Astrocyte of the spinal cord (primary cell): ENCODE measurements at regions not wholly inside any gene's neighbourhood (a gene's known extent, or its start where the extent isn't known, plus 50 kb on each side); places are given as distances from the start of the nearest gene placed in this dataset.
"Not testable (repeated sequence)": the region's sequence is repeated elsewhere in the genome, so short reads cannot be mapped to it uniquely, and the experiment has no call there.

Experiments used
- DNase-seq: peaks from one replicate; pipeline ENCODE4 v3.0.0; 2011; ENCODE audit warnings: low read depth, low spot score
- H3K4me3 ChIP-seq: 2 replicates; pipeline ENCODE4 v1.5.1; 2011; ENCODE audit warnings: low read depth, mild to moderate bottlenecking, low read length, moderate library complexity
- in situ Hi-C: cut with HindIII; loops from 2 replicates; pipeline ENCODE4 v1.10.0; 2017; ENCODE audit warnings: low sequenced_read_pairs
- TF ChIP-seq, protein P1 (sequence below): IDR thresholded peaks from 2 replicates; pipeline ENCODE4 v1.5.1; 2012; ENCODE audit warnings: low read depth, mild to moderate bottlenecking, low read length, inconsistent platforms

DNA sequence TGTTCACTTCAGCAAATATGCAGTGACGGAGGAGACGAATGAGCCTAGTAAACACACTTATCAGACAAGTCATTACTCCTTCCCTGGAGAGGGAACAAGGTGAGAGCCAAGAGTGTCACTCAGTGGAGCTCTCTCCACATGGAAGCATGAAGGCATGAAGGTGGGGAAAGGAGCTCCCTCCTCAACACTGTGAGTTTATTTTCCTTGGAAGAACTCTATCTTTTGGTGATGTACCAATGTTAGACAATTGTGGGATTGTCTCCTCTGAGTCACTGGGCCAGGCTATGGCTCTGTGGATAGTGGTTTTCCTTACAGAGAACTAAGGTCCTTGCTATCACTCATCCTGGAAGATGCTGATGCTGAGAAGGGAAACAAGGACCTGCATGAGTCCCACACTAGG is 200.2 kb downstream of the CPEB2 start:
- DNase-seq: peak; percentile 23
- TF ChIP-seq, protein P1, sequence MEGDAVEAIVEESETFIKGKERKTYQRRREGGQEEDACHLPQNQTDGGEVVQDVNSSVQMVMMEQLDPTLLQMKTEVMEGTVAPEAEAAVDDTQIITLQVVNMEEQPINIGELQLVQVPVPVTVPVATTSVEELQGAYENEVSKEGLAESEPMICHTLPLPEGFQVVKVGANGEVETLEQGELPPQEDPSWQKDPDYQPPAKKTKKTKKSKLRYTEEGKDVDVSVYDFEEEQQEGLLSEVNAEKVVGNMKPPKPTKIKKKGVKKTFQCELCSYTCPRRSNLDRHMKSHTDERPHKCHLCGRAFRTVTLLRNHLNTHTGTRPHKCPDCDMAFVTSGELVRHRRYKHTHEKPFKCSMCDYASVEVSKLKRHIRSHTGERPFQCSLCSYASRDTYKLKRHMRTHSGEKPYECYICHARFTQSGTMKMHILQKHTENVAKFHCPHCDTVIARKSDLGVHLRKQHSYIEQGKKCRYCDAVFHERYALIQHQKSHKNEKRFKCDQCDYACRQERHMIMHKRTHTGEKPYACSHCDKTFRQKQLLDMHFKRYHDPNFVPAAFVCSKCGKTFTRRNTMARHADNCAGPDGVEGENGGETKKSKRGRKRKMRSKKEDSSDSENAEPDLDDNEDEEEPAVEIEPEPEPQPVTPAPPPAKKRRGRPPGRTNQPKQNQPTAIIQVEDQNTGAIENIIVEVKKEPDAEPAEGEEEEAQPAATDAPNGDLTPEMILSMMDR: no peak
- in situ Hi-C loops: no loop called here
- no peak overlapping the region for H3K4me3 ChIP-seq

DNA sequence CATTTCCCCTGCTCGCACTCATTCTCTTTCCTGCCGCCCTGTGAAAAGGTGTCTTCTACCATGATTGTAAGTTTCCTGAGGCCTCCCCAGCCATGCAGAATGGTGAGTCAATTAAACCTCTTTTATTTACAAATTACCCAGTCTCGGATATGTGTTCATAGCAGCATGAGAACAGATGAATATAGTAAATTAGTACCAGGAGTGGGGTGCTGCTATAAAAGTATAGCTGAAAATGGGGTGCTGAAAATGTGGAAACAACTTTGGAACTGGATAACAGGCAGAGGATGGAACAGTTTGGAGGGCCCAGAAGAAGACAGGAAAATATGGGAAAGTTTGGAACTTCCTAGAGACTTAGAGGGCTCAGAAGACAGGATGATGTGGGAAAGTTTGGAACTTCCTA is 204.2 kb downstream of the CPEB2 start:
- in situ Hi-C loops, DNase-seq, H3K4me3 ChIP-seq: not testable (repeated sequence)

DNA sequence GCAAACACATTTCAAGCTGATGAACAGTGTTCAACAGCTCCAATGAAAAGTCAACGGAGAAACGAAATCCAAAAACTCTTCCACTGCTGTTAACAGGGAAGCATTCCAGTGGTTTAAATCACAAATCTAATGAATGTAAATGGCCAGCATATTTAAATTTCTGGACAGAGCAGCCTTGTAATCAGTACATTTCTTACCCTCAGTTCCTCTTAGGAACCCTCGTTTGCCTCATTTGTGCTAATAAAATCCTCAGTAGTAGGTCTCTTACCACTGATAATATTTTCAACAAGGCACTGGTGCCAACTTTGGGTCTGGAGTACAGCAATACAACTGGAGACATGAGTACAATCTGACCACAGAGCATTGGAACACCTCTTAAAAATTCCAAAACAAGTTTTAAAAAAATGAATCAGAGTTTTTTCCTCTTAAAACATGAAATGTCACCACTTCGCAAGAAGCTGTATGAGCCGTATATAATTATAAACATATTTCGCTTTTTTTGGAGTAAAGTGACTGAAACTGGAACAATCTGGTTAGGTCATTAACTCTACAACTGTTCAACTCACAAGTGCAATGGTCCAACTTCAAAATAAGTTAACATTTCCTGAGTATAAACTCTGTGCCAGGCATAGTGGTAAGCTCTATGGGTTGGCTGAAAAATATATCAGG is 211.2 kb downstream of the CPEB2 start:
- H3K4me3 ChIP-seq: no peak overlapping the region
- in situ Hi-C loops: no loop called here
- DNase-seq: no peak
- TF ChIP-seq, protein P1: no peak

DNA sequence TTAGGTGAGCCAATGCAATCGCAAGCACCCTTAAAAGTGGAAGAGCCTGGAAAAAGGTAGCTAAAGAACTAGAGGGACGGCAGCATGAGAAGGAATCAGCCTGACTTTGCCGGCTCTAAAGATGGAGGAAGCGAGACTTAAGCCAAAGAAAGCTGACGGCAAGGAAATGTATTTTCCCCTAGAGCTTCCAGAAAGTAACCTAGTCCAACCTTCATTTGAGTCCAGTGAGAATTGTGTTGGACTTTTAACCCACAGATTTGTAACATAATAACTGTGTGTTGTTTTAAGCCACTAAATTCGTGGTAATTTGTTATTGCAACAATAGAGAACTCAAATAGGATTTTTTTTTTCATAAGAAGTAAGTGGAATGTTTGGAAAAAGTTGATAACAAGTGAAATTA is 212.7 kb upstream of the C1QTNF7 start:
- TF ChIP-seq, protein P1: no peak
- H3K4me3 ChIP-seq: no peak overlapping the region
- in situ Hi-C loops: no loop called here
- DNase-seq: no peak

DNA sequence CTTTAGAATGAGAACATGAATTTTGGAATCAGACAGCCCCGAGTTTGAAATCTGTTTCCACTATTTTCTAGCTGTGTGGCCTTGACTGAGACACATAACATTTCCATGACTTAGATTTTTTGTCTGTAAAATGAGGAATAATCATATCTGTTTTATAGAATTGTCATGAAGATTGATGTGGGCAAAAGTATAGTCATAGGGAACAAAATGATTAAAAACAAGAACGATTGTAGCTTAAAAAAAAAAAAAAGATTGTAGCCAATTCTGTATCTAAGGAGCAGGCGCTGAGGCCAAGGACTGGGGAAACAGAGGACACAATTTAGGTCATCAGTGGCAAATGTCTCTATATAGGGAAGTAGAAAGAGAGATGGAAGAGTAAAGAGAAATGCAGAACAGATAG is 201.6 kb upstream of the C1QTNF7 start:
- no peak overlapping the region for H3K4me3 ChIP-seq
- no peak for DNase-seq
- in situ Hi-C loops: no loop called here
- TF ChIP-seq, protein P1: no peak

DNA sequence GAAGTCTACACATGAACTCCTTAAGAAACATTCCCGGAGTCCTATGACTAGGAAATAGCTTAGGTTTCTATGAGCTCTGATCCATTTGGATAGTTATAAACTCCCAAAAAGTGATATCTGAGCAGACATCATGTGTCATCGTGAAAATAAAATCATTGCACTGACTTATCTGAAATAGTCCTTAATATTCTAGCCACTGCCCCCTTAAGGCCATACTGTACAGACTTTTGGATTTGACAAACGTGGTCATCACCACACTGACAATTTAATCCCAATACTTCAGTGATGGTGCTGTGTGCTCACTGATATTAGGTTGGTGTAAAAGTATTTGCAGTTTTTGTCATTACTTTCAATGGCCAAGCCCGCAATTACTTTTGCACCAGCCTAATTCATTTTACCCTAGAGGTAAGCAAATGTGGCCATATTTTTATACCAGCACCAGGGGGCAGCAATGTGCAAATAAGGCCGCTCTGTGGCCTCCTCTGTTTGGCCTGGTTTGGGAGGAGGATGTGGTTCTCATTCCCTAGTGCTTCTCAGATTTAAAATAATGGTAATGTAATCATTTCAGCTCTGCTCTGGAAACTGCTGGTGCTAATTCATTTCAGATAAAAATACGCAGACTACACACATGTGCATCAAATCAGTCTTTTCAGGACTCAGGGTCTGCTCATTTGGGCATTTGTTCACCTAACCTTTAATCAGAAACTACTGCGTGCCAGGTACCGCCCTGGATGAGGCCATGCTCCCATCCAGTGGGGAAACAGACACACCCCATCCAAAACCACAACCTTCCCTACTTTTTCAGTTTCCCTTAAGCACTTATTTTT is 196.4 kb upstream of the C1QTNF7 start:
- in situ Hi-C loops: no loop called here
- no peak overlapping the region for H3K4me3 ChIP-seq
- TF ChIP-seq, protein P1: peak; percentile 71
- peak; percentile 91 for DNase-seq
